Right lobe of liver (tissue), 6 donors: ENCODE measurements at regions not wholly inside any gene's neighbourhood (a gene's known extent, or its start where the extent isn't known, plus 50 kb on each side); places are given as distances from the start of the nearest gene placed in this dataset.
"Not testable (repeated sequence)": the region's sequence is repeated elsewhere in the genome, so short reads cannot be mapped to it uniquely, and the experiment has no call there.

ENCODE experiments used
- ATAC-seq, 4 donors: fragments of 200-7000 bp; cut with Tn5 transposase; one replicate each; pipeline ENCODE4 v1.9.1; 2020; ENCODE audit warnings: mild to moderate bottlenecking in 4 of 4, moderate library complexity in 4 of 4
- DNase-seq, 3 donors: peaks; one replicate each; pipeline ENCODE4 v3.0.0-alpha.2; 2020
- H3K27ac ChIP-seq, 3 donors: fragments of 200-600 bp; one replicate each; pipeline ENCODE4 v1.8.0; 2022
- H3K27me3 ChIP-seq, 2 donors: fragments of 200-600 bp; one replicate each; pipeline ENCODE4 v1.8.0; 2022
- H3K36me3 ChIP-seq, 4 donors: fragments of 200-600 bp; sonication (generic) in 1 of 4; one replicate each; pipeline versions ENCODE4 v1.5.1 to v1.8.0; 2017 to 2022; ENCODE audit warnings: control low read depth in 1 of 4
- H3K4me1 ChIP-seq, 4 donors: fragments of 200-600 bp; sonication (generic) in 1 of 4; one replicate each; pipeline versions ENCODE4 v1.5.1 to v1.8.0; 2017 to 2022; ENCODE audit warnings: control low read depth in 1 of 4
- H3K4me3 ChIP-seq, 3 donors: fragments of 200-600 bp; one replicate each; pipeline ENCODE4 v1.8.0; 2022
- H3K9me3 ChIP-seq, 4 donors: fragments of 200-600 bp; sonication (generic) in 1 of 4; one replicate each; pipeline versions ENCODE4 v1.5.1 to v1.8.0; 2017 to 2022; ENCODE audit warnings: control low read depth in 1 of 4
- POLR2A ChIP-seq: fragments of 450-650 bp; IDR thresholded peaks from one replicate; pipeline ENCODE4 v1.6.1; 2017; ENCODE audit warnings: antibody characterized with exemption, mild to moderate bottlenecking
- WGBS: methylation state at CpG from one replicate; pipeline ENCODE4 v1.1.6; 2018; ENCODE audit warnings: low coverage, low lambda C conversion rate; ENCODE audit not compliant: insufficient coverage; ENCODE audit errors: missing lambda C conversion rate; 5-methylcytosine and 5-hydroxymethylcytosine counted together
- intact Hi-C, 2 donors: fragments of 100-400 bp; cut with DNase I; formaldehyde crosslinking; loops; one replicate each; pipeline versions ENCODE4 v1.11.2 to v1.14.1; 2022
- TF ChIP-seq, protein P1 (sequence below), 4 donors: fragments of 200-600 bp in 3 of 4; fragments of 450-650 bp in 1 of 4; IDR thresholded peaks; one replicate each; pipeline versions ENCODE4 v1.5.1 to v1.8.0; 2016 to 2022; ENCODE audit warnings: antibody characterized with exemption in 4 of 4, mild to moderate bottlenecking in 2 of 4
- donor health status: DM: no; HTN: yes; CAD: no.
- donor health status: DM: no; HTN: no; CAD: no.
- donor health status: DM: no; HTN: no; CAD: no.
- donor health status: DM: no; HTN: yes; CAD: no.
- donor health status: DM: no; HTN: yes; CAD: no.

- no peaks in the 10 kb centered on the region for H3K9me3 ChIP-seq
- no peak overlapping the region for H3K4me3 ChIP-seq
- no peak overlapping the region for H3K27ac ChIP-seq
- TF ChIP-seq, protein P1, sequence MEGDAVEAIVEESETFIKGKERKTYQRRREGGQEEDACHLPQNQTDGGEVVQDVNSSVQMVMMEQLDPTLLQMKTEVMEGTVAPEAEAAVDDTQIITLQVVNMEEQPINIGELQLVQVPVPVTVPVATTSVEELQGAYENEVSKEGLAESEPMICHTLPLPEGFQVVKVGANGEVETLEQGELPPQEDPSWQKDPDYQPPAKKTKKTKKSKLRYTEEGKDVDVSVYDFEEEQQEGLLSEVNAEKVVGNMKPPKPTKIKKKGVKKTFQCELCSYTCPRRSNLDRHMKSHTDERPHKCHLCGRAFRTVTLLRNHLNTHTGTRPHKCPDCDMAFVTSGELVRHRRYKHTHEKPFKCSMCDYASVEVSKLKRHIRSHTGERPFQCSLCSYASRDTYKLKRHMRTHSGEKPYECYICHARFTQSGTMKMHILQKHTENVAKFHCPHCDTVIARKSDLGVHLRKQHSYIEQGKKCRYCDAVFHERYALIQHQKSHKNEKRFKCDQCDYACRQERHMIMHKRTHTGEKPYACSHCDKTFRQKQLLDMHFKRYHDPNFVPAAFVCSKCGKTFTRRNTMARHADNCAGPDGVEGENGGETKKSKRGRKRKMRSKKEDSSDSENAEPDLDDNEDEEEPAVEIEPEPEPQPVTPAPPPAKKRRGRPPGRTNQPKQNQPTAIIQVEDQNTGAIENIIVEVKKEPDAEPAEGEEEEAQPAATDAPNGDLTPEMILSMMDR (IDR thresholded peaks at IDR 0.05) = no peak
- no peak for TF ChIP-seq POLR2A
- H3K27me3 ChIP-seq = no peaks in the 10 kb centered on the region
- H3K4me1 ChIP-seq = no peaks in the 10 kb centered on the region
- no peak for ATAC-seq
- WGBS = 16% methylated on average over 6 of the region's 10 CpGs
- no peak for DNase-seq
- intact Hi-C loops = no loop called here
- no peaks in the 10 kb centered on the region for H3K36me3 ChIP-seq
Measured at GRCh38 chr11:112697391-112698178, 263.6 kb upstream of the NCAM1 start.

DNA sequence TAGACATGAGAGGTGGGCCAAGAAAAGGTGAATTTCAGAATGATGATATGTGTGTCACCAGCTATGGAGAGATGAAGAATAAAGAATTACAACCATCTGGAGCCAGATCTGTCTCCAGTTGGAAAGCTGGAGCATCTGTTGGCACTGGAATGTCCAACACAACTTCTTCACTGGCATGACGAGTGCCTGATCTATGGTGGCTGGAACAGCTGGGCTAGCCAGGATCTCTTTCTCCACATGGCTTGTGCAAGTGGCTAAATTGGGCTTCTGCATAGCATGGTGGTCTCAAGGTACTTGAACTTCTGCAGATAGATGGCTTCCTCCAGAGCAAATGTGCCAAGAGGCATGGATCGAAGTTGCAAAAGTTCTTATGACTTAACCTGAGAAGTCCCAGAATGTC is 256.1 kb upstream of the NCAM1 start:
- no peaks in the 10 kb centered on the region for H3K9me3 ChIP-seq
- H3K4me1 ChIP-seq = no peaks in the 10 kb centered on the region
- WGBS = 82% methylated on average over 2 of the region's 2 CpGs
- H3K27me3 ChIP-seq = no peaks in the 10 kb centered on the region
- intact Hi-C loops = no loop called here
- no peaks in the 10 kb centered on the region for H3K36me3 ChIP-seq
- TF ChIP-seq POLR2A = no peak
- TF ChIP-seq, protein P1 (IDR thresholded peaks at IDR 0.05) = no peak
- DNase-seq (no peak), ATAC-seq (no peak)
- no peak overlapping the region for H3K27ac ChIP-seq
- H3K4me3 ChIP-seq = no peak overlapping the region

DNA sequence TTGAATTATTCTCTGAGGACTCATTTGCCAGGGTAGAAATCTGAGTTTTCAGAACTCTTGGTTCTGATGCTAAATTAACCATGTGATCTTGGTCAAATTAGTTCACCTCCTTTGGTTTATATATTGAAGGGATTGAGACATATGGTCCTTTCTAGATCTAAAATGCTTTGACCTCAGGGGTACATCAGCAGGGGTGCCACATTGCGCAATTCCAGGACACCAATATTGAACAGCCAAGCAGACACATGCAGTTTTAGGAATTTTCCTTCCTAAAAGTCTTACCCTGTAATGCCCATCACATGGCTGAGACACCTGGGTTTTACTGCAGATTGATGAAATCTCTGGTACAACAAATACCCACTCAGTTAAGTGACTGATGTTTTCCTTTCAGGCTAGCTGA is 254.4 kb upstream of the NCAM1 start:
- Histone ChIP-seq H3K27ac (no peak overlapping the region), H3K27me3 (no peaks in the 10 kb centered on the region), H3K4me1 (no peaks in the 10 kb centered on the region), H3K9me3 (no peaks in the 10 kb centered on the region), H3K4me3 (no peak overlapping the region), H3K36me3 (no peaks in the 10 kb centered on the region)
- 70% methylated on average over 1 of the region's 1 CpG for WGBS
- intact Hi-C loops = no loop called here
- ATAC-seq = no peak
- no peak for DNase-seq
- no peak for TF ChIP-seq POLR2A
- TF ChIP-seq, protein P1 (IDR thresholded peaks at IDR 0.05) = no peak

- H3K36me3 ChIP-seq, H3K27ac ChIP-seq, H3K4me1 ChIP-seq, H3K4me3 ChIP-seq, DNase-seq, H3K27me3 ChIP-seq, H3K9me3 ChIP-seq, intact Hi-C loops, ATAC-seq: not testable (repeated sequence)
- 56% methylated on average over 3 of the region's 4 CpGs for WGBS
Measured at GRCh38 chr11:112714340-112714739, 246.9 kb upstream of the NCAM1 start.

- DNase-seq (no peak), ATAC-seq (no peak)
- no peak overlapping the region for H3K27ac ChIP-seq
- H3K9me3 ChIP-seq = no peaks in the 10 kb centered on the region
- H3K4me1 ChIP-seq = no peaks in the 10 kb centered on the region
- intact Hi-C loops = no loop called here
- WGBS = 89% methylated on average over 2 of the region's 2 CpGs
- no peaks in the 10 kb centered on the region for H3K27me3 ChIP-seq
- H3K4me3 ChIP-seq = no peak overlapping the region
- H3K36me3 ChIP-seq = no peaks in the 10 kb centered on the region
- TF ChIP-seq, protein P1 (IDR thresholded peaks at IDR 0.05) = no peak
Measured at GRCh38 chr11:112715056-112715455, 246.2 kb upstream of the NCAM1 start.
